CD8-positive, alpha-beta memory T cell (primary cell): ENCODE measurements at regions not wholly inside any gene's neighbourhood (a gene's known extent, or its start where the extent isn't known, plus 50 kb on each side); places are given as distances from the start of the nearest gene placed in this dataset.
"Not testable (repeated sequence)": the region's sequence is repeated elsewhere in the genome, so short reads cannot be mapped to it uniquely, and the experiment has no call there.

Experiments
- CTCF ChIA-PET: fragments of 350-600 bp; sonication (Branson Sonifier 250); formaldehyde crosslinking; loops from one replicate; lab custom pipeline; 2021; ENCODE audit warnings: antibody characterized with exemption; lab: Charles Lee
- POLR2A ChIA-PET: fragments of 350-600 bp; sonication (Branson Sonifier 250); formaldehyde crosslinking; loops from one replicate; lab custom pipeline; 2021; ENCODE audit warnings: antibody characterized with exemption; lab: Charles Lee
- DNase-seq, 5 donors: peaks; one replicate each; pipeline versions ENCODE4 v3.0.0 to v3.0.0-alpha.2; 2020 to 2022; ENCODE audit warnings: mixed read lengths in 1 of 5
- H3K27ac ChIP-seq: one replicate; pipeline ENCODE4 v1.7.0; 2013; ENCODE audit warnings: low read depth, mild to moderate bottlenecking, low read length, moderate library complexity
- H3K27me3 ChIP-seq: 2 replicates; pipeline ENCODE4 v1.7.0; 2013; ENCODE audit warnings: low read length, mild to moderate bottlenecking; ENCODE audit not compliant: insufficient read depth, poor library complexity, severe bottlenecking
- H3K36me3 ChIP-seq: 2 replicates; pipeline ENCODE4 v1.7.0; 2013; ENCODE audit warnings: mild to moderate bottlenecking, low read length, moderate library complexity; ENCODE audit not compliant: insufficient read depth
- H3K4me1 ChIP-seq: 2 replicates; pipeline ENCODE4 v1.7.0; 2013; ENCODE audit warnings: mild to moderate bottlenecking, low read length, moderate library complexity; ENCODE audit not compliant: insufficient read depth
- H3K4me3 ChIP-seq: 2 replicates; pipeline ENCODE4 v1.7.0; 2013; ENCODE audit warnings: mild to moderate bottlenecking, low read length
- H3K9me3 ChIP-seq: 2 replicates; pipeline ENCODE4 v1.7.0; 2013; ENCODE audit warnings: mild to moderate bottlenecking, low read length
- H3K27ac Mint-ChIP-seq, 8 donors: one replicate each; pipeline ENCODE4 v1.8.0; 2020 to 2021; ENCODE audit warnings: mixed read lengths in 8 of 8, mild to moderate bottlenecking in 6 of 8, inconsistent platforms in 3 of 8, moderate library complexity in 3 of 8
- H3K27me3 Mint-ChIP-seq, 2 donors: one replicate each; pipeline ENCODE4 v1.8.0; 2020 to 2021; ENCODE audit warnings: mixed read lengths in 2 of 2, mild to moderate bottlenecking in 1 of 2, moderate library complexity in 1 of 2
- H3K36me3 Mint-ChIP-seq, 3 donors: one replicate each; pipeline ENCODE4 v1.8.0; 2020 to 2021; ENCODE audit warnings: mixed read lengths in 3 of 3, inconsistent platforms in 1 of 3, mild to moderate bottlenecking in 1 of 3
- H3K4me1 Mint-ChIP-seq, 3 donors: one replicate each; pipeline ENCODE4 v1.8.0; 2020 to 2021; ENCODE audit warnings: mixed read lengths in 3 of 3, inconsistent platforms in 1 of 3, mild to moderate bottlenecking in 1 of 3
- H3K4me3 Mint-ChIP-seq, 7 donors: one replicate each; pipeline ENCODE4 v1.8.0; 2020 to 2021; ENCODE audit warnings: mixed read lengths in 7 of 7, mild to moderate bottlenecking in 6 of 7, moderate library complexity in 4 of 7, inconsistent platforms in 2 of 7
- H3K9me3 Mint-ChIP-seq, 5 donors: one replicate each; pipeline ENCODE4 v1.8.0; 2020 to 2022; ENCODE audit warnings: mixed read lengths in 5 of 5, mild to moderate bottlenecking in 3 of 5, moderate library complexity in 2 of 5, inconsistent platforms in 1 of 5

DNA sequence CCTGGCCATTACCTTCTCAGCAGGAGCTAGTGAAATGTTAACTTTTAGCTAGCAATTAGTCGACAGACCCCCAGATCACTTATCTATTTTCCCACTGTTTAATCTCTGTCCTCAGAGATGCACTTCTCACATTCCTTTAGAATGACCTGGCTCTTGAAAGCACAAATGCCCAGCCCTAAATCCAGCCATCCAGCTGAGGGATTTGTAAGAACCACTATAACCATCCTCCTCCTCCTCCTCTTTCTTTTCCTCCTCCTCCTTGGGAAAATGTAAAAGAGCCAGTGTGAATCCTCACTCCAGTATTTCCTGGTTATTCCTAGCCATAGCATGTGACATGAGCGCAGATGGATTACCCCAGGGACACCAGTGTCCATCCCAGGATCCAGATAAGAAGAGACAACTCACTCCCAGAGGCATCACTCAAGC lies 124.3 kb downstream of the ENC1 start:
- H3K27me3 Mint-ChIP-seq = peaks cover 3 to 12% of the 10 kb centered on the region in 2 donors
- Histone ChIP-seq H3K4me1 (no peaks in the 10 kb centered on the region), H3K4me3 (no peak overlapping the region), H3K9me3 (no peaks in the 10 kb centered on the region), H3K27me3 (no peaks in the 10 kb centered on the region), H3K36me3 (no peaks in the 10 kb centered on the region), H3K27ac (no peak overlapping the region)
- H3K36me3 Mint-ChIP-seq = no peaks in the 10 kb centered on the region
- ChIA-PET POLR2A (no interaction called here), CTCF (no interaction called here)
- no peak for DNase-seq
- H3K4me1 Mint-ChIP-seq = no peaks in the 10 kb centered on the region
- H3K4me3 Mint-ChIP-seq = no peak overlapping the region
- no peak overlapping the region for H3K27ac Mint-ChIP-seq
- H3K9me3 Mint-ChIP-seq = no peaks in the 10 kb centered on the region

DNA sequence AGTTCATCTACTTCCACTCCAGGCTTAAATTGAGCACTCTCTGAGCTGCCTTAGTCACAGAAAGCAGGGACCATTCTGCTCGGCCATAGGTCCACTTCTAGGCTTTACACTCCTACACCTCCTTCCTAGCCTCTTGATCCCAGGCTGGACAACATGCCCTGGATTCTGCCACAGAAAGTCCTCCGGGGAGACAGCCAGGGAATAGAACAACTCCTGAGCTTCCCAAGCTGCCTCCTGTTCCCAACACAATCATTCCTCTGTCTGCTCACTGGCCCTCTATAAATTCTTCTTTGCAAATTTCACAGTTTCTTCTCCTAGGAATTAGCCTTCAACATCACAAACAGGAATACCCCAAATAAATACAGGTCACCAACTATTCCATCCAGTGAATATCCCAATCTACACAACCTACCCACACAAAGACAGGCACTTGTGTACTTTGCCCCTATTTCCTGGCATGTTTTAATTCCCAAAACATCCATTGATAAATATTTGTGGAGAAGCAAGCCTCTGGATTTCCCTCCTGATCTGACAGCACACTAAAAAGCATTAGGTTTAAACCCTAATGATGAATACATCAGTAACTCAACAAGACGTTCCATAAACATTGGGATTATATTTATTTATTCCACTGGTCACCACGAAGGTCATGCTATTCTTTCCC lies 125.5 kb downstream of the ENC1 start:
- no peak overlapping the region for H3K27ac Mint-ChIP-seq
- H3K9me3 Mint-ChIP-seq = no peaks in the 10 kb centered on the region
- H3K4me3 Mint-ChIP-seq = no peak overlapping the region
- H3K9me3 ChIP-seq = no peaks in the 10 kb centered on the region
- no peaks in the 10 kb centered on the region for H3K4me1 ChIP-seq
- H3K4me1 Mint-ChIP-seq = no peaks in the 10 kb centered on the region
- ChIA-PET POLR2A (no interaction called here), CTCF (no interaction called here)
- H3K36me3 Mint-ChIP-seq = no peaks in the 10 kb centered on the region
- H3K36me3 ChIP-seq = no peaks in the 10 kb centered on the region
- DNase-seq = no peak
- H3K4me3 ChIP-seq = no peak overlapping the region
- H3K27ac ChIP-seq = no peak overlapping the region
- H3K27me3 ChIP-seq = no peaks in the 10 kb centered on the region
- peaks cover 3 to 12% of the 10 kb centered on the region in 2 donors for H3K27me3 Mint-ChIP-seq

DNA sequence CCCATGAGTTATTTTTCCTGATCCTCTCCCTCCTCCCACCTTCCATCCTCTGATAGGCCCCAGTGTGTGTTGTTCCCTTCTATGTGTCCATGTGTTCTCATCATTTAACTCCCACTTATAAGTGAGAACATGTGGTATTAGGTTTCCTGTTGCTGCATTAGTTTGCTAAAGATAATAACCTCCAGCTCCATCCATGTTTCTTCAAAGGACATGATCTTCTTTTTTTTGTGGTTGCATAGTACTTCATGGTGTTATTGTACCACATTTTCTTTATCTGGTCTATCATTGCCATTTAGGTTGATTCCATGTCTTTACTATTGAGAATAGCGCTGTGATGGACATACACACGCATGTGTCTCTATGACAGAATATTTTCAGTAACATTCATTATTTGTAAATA lies 128.8 kb downstream of the ENC1 start:
- H3K4me1 Mint-ChIP-seq, H3K27ac ChIP-seq, H3K4me3 ChIP-seq, H3K4me1 ChIP-seq, H3K27me3 ChIP-seq, H3K36me3 Mint-ChIP-seq, H3K9me3 ChIP-seq, H3K9me3 Mint-ChIP-seq, CTCF ChIA-PET, POLR2A ChIA-PET, H3K4me3 Mint-ChIP-seq, H3K27ac Mint-ChIP-seq, H3K36me3 ChIP-seq, DNase-seq: not testable (repeated sequence)
- peaks cover 2 to 12% of the 10 kb centered on the region in 2 donors for H3K27me3 Mint-ChIP-seq

DNA sequence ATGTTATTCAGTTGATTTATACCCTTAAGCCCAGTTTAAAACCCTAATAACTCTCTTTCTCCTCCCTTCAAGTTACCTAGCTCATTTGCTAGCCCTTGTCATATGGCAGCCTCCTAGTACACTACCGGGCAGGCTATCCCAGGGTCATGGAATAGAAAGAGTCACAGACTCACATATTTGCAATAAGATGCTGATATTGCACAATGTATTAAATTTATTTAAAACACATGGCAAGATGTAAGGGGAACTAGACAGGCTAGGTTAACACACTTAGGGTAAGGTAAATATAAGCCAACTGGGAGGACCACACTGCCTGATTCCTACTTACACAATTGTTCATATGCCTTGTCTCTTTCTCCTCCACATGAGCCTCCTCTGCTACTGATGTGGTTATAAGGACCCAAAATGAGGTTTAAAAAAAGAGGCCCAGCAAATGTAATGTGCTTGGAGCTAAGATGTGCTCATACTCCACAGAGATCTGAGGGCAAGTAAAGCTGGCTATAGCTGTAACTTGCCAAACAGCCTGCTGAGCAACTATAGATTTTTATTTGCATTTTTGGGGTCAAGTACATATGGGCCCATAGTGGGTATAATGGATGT lies 130.0 kb downstream of the ENC1 start:
- Mint-ChIP-seq H3K9me3 (no peaks in the 10 kb centered on the region), H3K27ac (no peak overlapping the region), H3K4me3 (no peak overlapping the region), H3K4me1 (no peaks in the 10 kb centered on the region), H3K36me3 (peaks cover 0 to 1% (median 0%) of the 10 kb centered on the region in 3 donors), H3K27me3 (peaks cover 0 to 9% of the 10 kb centered on the region in 2 donors)
- POLR2A ChIA-PET = no interaction called here
- Histone ChIP-seq H3K27ac (no peak overlapping the region), H3K27me3 (no peaks in the 10 kb centered on the region), H3K4me3 (no peak overlapping the region), H3K36me3 (no peaks in the 10 kb centered on the region), H3K9me3 (no peaks in the 10 kb centered on the region), H3K4me1 (no peaks in the 10 kb centered on the region)
- no peak for DNase-seq
- CTCF ChIA-PET = no interaction called here

DNA sequence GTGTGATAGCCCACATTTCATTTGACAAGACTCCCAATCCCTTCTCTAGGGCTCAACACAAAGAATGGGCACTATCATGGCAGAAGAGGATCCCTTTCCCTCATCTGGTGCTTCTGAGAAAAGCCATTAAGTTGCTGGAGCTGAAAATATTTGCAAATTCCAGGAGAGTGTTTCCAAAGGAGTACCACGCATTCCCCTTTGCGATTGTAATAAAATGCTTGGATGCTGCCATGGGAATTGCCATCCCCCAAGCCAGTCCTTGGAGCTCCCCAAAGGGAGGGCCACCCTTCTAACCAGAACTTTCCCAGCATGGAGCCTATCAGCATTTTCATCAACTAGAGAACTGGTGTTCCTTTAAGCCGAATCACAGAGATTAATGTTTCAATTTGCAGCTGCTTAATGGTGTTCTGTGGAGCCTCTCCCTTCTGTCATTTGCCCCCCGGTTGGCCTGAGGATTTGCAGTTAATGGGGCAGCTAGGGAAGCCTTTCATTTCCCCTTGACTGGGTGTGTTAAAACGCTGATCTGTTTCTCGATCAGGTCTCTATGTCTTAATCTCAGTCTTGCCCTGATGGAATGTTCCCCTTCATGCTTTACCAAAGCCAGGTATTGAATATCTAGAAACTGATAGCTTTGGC lies 133.0 kb downstream of the ENC1 start:
- ChIA-PET POLR2A (no interaction called here), CTCF (no interaction called here)
- Mint-ChIP-seq H3K4me3 (no peak overlapping the region), H3K9me3 (no peaks in the 10 kb centered on the region), H3K27ac (no peak overlapping the region), H3K4me1 (no peaks in the 10 kb centered on the region), H3K36me3 (peaks cover 0 to 1% (median 0%) of the 10 kb centered on the region in 3 donors), H3K27me3 (no peaks in the 10 kb centered on the region)
- no peak overlapping the region for H3K4me3 ChIP-seq
- H3K4me1 ChIP-seq = no peaks in the 10 kb centered on the region
- no peaks in the 10 kb centered on the region for H3K27me3 ChIP-seq
- no peak overlapping the region for H3K27ac ChIP-seq
- no peaks in the 10 kb centered on the region for H3K9me3 ChIP-seq
- no peaks in the 10 kb centered on the region for H3K36me3 ChIP-seq
- DNase-seq = no peak

DNA sequence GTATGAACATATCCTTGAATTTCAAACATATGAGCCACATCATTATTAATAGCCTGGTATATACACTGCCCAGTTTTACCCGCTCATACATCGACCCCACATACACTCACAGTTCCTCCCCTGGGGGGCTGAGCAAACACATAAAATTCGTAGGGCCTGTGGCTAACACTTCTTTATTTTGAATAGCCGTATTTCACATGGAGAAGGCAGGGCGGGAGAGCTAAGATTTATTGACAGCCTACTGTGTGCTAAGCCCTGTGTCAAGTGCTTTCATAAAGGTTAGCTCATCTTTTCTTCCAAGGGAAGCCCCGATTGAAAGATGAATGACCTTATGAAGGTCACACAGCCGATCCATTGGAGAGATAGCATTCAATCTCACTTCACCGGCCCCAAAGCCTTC lies 134.4 kb downstream of the ENC1 start:
- H3K9me3 Mint-ChIP-seq = no peaks in the 10 kb centered on the region

DNA sequence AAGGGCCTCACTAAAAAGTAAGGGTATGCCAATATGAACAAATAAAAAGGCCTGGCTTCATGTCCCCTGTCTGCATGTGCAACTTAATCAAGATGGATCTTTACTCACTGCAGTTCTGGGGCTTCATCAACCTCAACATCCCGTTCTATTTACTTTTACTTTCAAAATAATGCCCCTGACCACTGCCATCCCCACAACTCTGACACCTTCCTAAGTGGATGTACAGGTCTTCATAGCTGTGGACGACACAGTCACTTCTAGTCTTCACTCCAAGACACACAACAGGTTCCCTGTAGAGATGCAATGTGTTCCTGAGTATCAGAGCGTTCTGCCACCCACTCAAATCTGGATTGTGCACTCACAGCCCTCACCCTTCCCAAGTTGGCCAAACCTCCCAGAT lies 136.1 kb downstream of the ENC1 start:
- Mint-ChIP-seq H3K27ac (peak overlapping the region in 1 of 8 donors; percentile 67), H3K36me3 (peaks cover 0 to 1% (median 0%) of the 10 kb centered on the region in 3 donors), H3K9me3 (no peaks in the 10 kb centered on the region), H3K4me1 (no peaks in the 10 kb centered on the region), H3K27me3 (no peaks in the 10 kb centered on the region), H3K4me3 (no peak overlapping the region)
- ChIA-PET CTCF (no interaction called here), POLR2A (no interaction called here)
- Histone ChIP-seq H3K4me3 (no peak overlapping the region), H3K9me3 (no peaks in the 10 kb centered on the region), H3K36me3 (no peaks in the 10 kb centered on the region), H3K27ac (no peak overlapping the region), H3K4me1 (no peaks in the 10 kb centered on the region), H3K27me3 (no peaks in the 10 kb centered on the region)
- no peak for DNase-seq

More for the DNA sequence above, 134.4 kb downstream of the ENC1 start:
- H3K36me3 ChIP-seq = no peaks in the 10 kb centered on the region
- H3K4me1 ChIP-seq = no peaks in the 10 kb centered on the region
- H3K4me3 ChIP-seq = no peak overlapping the region
- H3K4me1 Mint-ChIP-seq = no peaks in the 10 kb centered on the region
- H3K36me3 Mint-ChIP-seq = peaks cover 0 to 1% (median 0%) of the 10 kb centered on the region in 3 donors
- no peaks in the 10 kb centered on the region for H3K9me3 ChIP-seq
- no peak overlapping the region for H3K4me3 Mint-ChIP-seq
- POLR2A ChIA-PET = no interaction called here
- no peaks in the 10 kb centered on the region for H3K27me3 Mint-ChIP-seq
- no peak overlapping the region for H3K27ac ChIP-seq
- no peak overlapping the region for H3K27ac Mint-ChIP-seq
- no peaks in the 10 kb centered on the region for H3K27me3 ChIP-seq
- CTCF ChIA-PET = no interaction called here
- no peak for DNase-seq

DNA sequence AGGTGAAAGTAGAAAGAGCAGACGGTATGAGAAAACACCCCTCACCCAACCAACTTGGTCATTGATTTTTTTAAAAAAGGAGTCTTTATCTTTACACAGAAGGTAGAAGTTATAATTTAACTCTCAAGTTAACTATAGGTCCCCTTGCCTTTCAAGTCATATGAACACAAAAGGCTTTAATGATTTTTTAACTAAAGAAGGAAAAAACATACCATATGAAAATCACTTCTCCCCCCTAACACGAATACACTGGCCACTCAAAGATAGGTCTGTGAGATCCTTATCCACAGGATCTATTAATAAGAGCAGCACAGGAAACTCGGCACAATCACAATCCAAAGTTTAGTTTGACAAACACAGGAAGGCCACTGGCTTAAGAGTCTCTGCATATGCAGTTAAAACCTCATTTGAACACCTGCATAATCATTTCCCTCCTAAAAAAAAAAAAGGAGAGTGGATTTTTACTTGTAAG lies 138.0 kb downstream of the ENC1 start:
- H3K27me3 Mint-ChIP-seq = no peaks in the 10 kb centered on the region
- Histone ChIP-seq H3K9me3 (no peaks in the 10 kb centered on the region), H3K36me3 (no peaks in the 10 kb centered on the region), H3K27me3 (no peaks in the 10 kb centered on the region), H3K4me1 (no peaks in the 10 kb centered on the region), H3K27ac (no peak overlapping the region), H3K4me3 (no peak overlapping the region)
- ChIA-PET POLR2A (no interaction called here), CTCF (no interaction called here)
- H3K36me3 Mint-ChIP-seq = peaks cover 0 to 1% (median 0%) of the 10 kb centered on the region in 3 donors
- no peaks in the 10 kb centered on the region for H3K4me1 Mint-ChIP-seq
- H3K9me3 Mint-ChIP-seq = no peaks in the 10 kb centered on the region
- no peak for DNase-seq
- no peak overlapping the region for H3K27ac Mint-ChIP-seq
- no peak overlapping the region for H3K4me3 Mint-ChIP-seq
